ENCODE measurements at regions not wholly inside any gene's neighbourhood (a gene's known extent, or its start where the extent isn't known, plus 50 kb on each side); places are given as distances from the start of the nearest gene placed in this dataset.

DNA sequence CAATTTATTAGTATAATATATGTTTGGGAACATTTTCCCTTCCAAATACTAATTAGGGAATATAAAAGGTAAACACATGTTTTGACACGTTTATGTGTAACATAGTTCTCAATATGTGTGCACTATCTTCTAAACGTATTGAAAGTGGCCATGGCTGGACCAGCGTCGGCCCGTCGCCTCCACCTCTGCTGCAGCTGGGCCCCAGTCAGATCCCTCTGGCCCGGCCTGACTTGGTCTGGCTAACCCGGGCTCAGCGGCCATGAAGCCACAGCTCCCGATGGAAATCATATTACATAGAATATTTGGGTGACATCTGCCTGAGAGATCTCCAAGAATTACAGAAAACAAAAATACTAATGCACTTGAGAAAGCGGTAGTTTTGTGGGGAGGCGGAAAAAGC lies 474.4 kb upstream of the CDH2 start:
- no peak overlapping the region for H3K27ac Mint-ChIP-seq
- H3K4me1 Mint-ChIP-seq = no peaks in the 10 kb centered on the region
- H3K9me3 Mint-ChIP-seq (ENCODE audit: low read depth) = peaks cover 6% of the 10 kb centered on the region
- no peak for ATAC-seq
- H3K27me3 Mint-ChIP-seq = no peaks in the 10 kb centered on the region
- intact Hi-C loops (cut with DNase I, micrococcal nuclease) = no loop called here
- H3K36me3 Mint-ChIP-seq (ENCODE audit: low read depth) = no peaks in the 10 kb centered on the region
- DNase-seq = no peak
- POLR2A ChIA-PET = no interaction called here
- no peak overlapping the region for H3K4me3 Mint-ChIP-seq
- CTCF ChIA-PET = no interaction called here

DNA sequence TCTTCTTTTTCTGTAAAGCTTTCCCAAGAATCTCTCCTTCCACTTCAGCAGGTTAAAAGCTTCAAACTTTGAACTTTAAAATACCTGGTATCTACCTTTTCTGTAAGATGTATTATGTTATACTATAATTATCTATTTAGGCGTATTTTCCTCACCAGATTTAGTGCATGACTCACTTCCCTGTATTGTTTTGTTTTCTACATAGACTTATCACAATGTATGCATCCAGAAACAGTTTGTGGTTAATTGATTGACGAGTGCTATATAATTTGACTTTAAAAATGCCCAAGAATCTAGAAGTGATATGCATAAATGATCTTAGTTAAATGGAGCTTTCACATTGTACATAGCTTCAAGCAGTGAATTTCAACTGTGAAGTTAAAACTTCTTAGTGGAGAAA lies 473.9 kb upstream of the CDH2 start:
- peaks cover 6% of the 10 kb centered on the region for H3K9me3 Mint-ChIP-seq (ENCODE audit: low read depth)
- DNase-seq (no peak), ATAC-seq (no peak)
- no peaks in the 10 kb centered on the region for H3K36me3 Mint-ChIP-seq (ENCODE audit: low read depth)
- H3K27ac Mint-ChIP-seq = no peak overlapping the region
- ChIA-PET POLR2A (no interaction called here), CTCF (no interaction called here)
- H3K4me1 Mint-ChIP-seq = no peaks in the 10 kb centered on the region
- no peaks in the 10 kb centered on the region for H3K27me3 Mint-ChIP-seq
- intact Hi-C loops (cut with DNase I, micrococcal nuclease) = no loop called here
- no peak overlapping the region for H3K4me3 Mint-ChIP-seq

DNA sequence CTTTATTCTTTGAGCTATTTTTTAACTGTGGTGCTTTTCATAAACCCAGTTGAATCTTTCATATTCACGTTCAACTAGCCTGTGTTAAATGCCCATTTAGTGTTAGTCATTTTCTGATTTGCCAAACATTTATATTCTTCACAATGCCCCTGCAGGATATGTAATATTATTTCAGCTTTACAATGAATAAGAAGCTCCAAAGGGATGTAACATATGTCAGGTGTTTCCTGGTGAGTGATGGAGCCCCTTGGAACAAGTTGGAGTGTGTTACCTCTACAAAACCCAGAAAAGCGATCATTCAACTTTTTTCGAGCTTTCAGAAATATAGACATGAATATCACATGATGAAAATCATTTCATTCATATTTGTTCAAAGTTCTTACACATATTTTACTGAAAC lies 471.0 kb upstream of the CDH2 start:
- ChIA-PET POLR2A (no interaction called here), CTCF (no interaction called here)
- Mint-ChIP-seq H3K36me3 (ENCODE audit: low read depth) (no peaks in the 10 kb centered on the region), H3K4me3 (no peak overlapping the region), H3K27ac (no peak overlapping the region), H3K9me3 (ENCODE audit: low read depth) (peaks cover 9% of the 10 kb centered on the region), H3K4me1 (no peaks in the 10 kb centered on the region), H3K27me3 (no peaks in the 10 kb centered on the region)
- no peak for ATAC-seq
- no peak for DNase-seq
- intact Hi-C loops (cut with DNase I, micrococcal nuclease) = no loop called here

DNA sequence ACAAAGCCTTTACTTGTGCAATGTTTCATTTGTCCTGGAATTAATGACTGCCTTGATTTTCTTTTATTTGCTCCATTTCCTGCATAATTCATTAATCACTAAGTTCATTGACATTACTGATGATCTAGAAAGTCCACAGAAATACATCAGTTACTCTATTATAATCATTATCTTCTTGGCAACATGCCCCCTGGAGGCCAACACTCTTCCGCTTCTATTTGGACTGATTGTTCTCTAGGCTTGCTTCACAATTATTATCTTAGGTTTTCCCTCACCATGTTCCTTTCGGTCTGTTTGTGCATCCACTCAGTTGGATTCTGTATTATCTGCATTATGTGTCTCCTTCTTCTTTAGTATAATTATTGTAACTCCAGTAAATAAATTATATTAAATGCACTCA lies 461.0 kb upstream of the CDH2 start:
- Mint-ChIP-seq H3K4me3 (no peak overlapping the region), H3K4me1 (no peaks in the 10 kb centered on the region), H3K27ac (no peak overlapping the region), H3K27me3 (no peaks in the 10 kb centered on the region), H3K36me3 (ENCODE audit: low read depth) (no peaks in the 10 kb centered on the region), H3K9me3 (ENCODE audit: low read depth) (peaks cover 9% of the 10 kb centered on the region)
- POLR2A ChIA-PET = no interaction called here
- intact Hi-C loops (cut with DNase I, micrococcal nuclease) = no loop called here
- no peak for ATAC-seq
- CTCF ChIA-PET = no interaction called here
- DNase-seq = no peak

DNA sequence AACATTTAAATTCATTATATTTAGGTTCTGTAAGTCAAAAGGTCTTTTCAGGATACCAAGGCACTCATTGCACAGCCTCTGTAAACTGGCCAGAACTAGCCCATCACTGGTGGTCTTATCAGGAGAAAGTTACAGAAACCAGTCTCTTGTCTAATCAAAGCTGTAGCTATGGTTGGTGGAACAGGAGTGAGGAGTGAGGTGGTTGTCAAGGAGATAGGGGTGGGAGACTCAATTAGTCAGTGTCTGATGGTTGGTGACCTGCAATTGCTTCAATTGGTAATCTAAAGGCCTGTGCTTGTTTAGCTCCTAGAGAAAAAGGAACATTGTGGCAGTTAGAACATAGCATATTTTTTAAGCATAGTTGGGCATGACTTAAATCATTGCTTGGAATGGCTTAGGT lies 458.6 kb upstream of the CDH2 start:
- Mint-ChIP-seq H3K4me3 (no peak overlapping the region), H3K27me3 (no peaks in the 10 kb centered on the region), H3K36me3 (ENCODE audit: low read depth) (no peaks in the 10 kb centered on the region), H3K4me1 (no peaks in the 10 kb centered on the region), H3K27ac (no peak overlapping the region), H3K9me3 (ENCODE audit: low read depth) (peaks cover 13% of the 10 kb centered on the region)
- no peak for ATAC-seq
- intact Hi-C loops (cut with DNase I, micrococcal nuclease) = no loop called here
- POLR2A ChIA-PET = no interaction called here
- DNase-seq = no peak
- CTCF ChIA-PET = interaction anchor here (0.7 kb wide), 1 partner anchor 992 kb away, joined by 4 read pairs; no protein-coding TSS in a partner anchor

DNA sequence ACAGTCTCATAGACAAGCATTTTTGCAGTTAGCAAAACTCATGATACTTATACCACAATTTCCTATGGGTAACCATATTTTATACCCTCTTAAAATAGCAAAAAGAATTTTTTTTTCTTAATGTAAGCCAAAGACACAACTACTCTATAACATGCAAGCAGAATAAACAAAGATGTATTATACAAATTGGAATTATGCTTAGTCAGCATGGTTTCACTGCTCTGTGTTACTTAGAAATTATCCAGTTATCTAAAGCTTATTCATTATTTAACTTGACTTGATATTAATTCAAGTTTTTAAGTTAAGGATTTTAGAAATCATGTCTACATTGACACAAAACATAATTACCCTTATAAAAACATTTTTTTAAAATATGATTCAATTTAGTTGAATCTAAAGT lies 449.8 kb upstream of the CDH2 start:
- Mint-ChIP-seq H3K27ac (no peak overlapping the region), H3K4me1 (no peaks in the 10 kb centered on the region), H3K36me3 (ENCODE audit: low read depth) (no peaks in the 10 kb centered on the region), H3K4me3 (no peak overlapping the region), H3K9me3 (ENCODE audit: low read depth) (peaks cover 3% of the 10 kb centered on the region), H3K27me3 (no peaks in the 10 kb centered on the region)
- ATAC-seq (no peak), DNase-seq (no peak)
- intact Hi-C loops (cut with DNase I, micrococcal nuclease) = no loop called here
- CTCF ChIA-PET = no interaction called here
- POLR2A ChIA-PET = no interaction called here

DNA sequence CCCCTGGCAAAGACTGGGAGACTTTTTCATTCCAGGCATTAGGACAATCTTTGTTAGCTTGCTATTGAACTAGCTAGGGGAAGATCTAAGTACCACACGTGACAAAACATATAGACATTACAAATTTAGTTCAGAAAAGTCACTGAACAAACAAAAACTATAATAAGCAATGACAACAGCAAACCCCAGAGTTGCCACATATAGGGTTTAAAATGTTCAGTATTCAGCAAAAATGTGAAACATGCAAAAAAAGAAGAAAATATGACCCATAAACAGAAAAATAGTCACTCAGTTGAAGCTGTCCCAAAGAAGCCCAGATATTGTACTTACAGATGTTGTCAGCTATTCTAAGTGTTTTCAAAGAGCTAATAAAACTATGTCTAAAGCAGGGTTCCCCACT lies 431.1 kb upstream of the CDH2 start:
- DNase-seq (no peak), ATAC-seq (no peak)
- ChIA-PET POLR2A (no interaction called here), CTCF (interaction anchor here (0.7 kb wide), 1 partner anchor 979 kb away, joined by 3 read pairs; no protein-coding TSS in a partner anchor)
- Mint-ChIP-seq H3K9me3 (ENCODE audit: low read depth) (peaks cover 15% of the 10 kb centered on the region), H3K4me3 (no peak overlapping the region), H3K27ac (no peak overlapping the region), H3K27me3 (no peaks in the 10 kb centered on the region), H3K4me1 (no peaks in the 10 kb centered on the region), H3K36me3 (ENCODE audit: low read depth) (no peaks in the 10 kb centered on the region)
- intact Hi-C loops (cut with DNase I, micrococcal nuclease) = no loop called here

DNA sequence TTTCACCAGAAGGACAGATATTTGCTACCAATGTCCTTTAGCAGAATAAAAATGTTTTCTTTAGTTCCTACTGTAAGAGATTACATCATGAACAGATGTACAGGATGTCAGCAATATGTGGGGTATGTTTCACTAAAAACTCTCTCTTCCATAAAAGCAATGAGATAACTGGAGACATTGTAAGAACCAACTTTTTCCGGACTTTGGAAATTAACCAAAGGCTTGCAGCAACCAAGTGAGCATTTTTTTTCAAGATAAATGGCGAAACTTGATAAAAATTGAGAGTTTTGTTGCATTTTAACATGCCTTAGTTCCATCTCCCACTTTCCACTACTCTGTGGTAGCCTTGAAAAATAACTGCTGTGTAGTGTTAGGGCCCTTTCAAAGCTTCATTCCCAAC lies 429.8 kb upstream of the CDH2 start:
- H3K4me1 Mint-ChIP-seq = no peaks in the 10 kb centered on the region
- ATAC-seq = no peak
- H3K4me3 Mint-ChIP-seq = no peak overlapping the region
- no peaks in the 10 kb centered on the region for H3K36me3 Mint-ChIP-seq (ENCODE audit: low read depth)
- POLR2A ChIA-PET = no interaction called here
- CTCF ChIA-PET = no interaction called here
- intact Hi-C loops (cut with DNase I, micrococcal nuclease) = no loop called here
- H3K27ac Mint-ChIP-seq = no peak overlapping the region
- H3K9me3 Mint-ChIP-seq (ENCODE audit: low read depth) = peaks cover 15% of the 10 kb centered on the region
- no peaks in the 10 kb centered on the region for H3K27me3 Mint-ChIP-seq
- DNase-seq = no peak

DNA sequence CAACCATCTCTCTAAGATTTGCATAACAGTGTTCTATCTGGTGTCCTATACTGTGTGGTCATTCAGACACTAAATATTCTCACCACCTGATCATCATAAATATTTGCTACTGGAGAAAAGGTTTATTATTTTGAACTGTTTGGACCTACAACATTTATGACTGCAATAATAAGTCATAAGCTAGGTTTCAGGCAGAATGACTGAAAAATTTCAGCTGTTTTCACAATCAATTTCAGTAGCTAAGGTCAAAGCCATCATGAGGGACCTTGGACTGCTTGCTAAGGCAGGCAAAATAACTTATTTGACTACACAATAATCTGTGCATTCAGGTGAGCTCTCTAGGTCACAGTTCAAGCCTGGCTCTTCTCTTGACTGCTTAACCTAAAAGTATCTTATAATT lies 425.5 kb upstream of the CDH2 start:
- DNase-seq = no peak
- intact Hi-C loops (cut with DNase I, micrococcal nuclease) = no loop called here
- no peaks in the 10 kb centered on the region for H3K4me1 Mint-ChIP-seq
- no peaks in the 10 kb centered on the region for H3K27me3 Mint-ChIP-seq
- H3K4me3 Mint-ChIP-seq = no peak overlapping the region
- no peaks in the 10 kb centered on the region for H3K36me3 Mint-ChIP-seq (ENCODE audit: low read depth)
- no peak for ATAC-seq
- CTCF ChIA-PET = no interaction called here
- peaks cover 8% of the 10 kb centered on the region for H3K9me3 Mint-ChIP-seq (ENCODE audit: low read depth)
- POLR2A ChIA-PET = no interaction called here
- no peak overlapping the region for H3K27ac Mint-ChIP-seq

DNA sequence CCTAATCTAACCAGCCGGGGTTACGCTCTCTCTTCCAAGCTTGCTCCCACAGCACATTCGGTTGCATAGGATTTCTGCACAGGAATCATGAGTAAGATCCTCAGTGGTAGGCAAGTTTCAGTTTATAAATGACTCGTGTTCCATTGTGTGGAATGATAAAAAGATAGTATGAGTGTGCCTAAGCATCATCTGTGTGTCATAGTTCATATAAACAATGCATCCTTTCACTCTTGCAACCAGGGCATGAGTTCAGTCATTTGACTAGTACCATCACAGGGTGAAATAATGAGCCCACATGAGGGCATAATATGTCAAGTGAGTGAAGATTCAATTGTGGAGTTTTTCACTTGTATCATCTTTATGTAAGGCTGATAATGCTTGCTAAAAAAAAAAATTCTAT lies 417.1 kb upstream of the CDH2 start:
- no peak for DNase-seq
- Mint-ChIP-seq H3K36me3 (ENCODE audit: low read depth) (no peaks in the 10 kb centered on the region), H3K27me3 (no peaks in the 10 kb centered on the region), H3K9me3 (ENCODE audit: low read depth) (peaks cover 9% of the 10 kb centered on the region), H3K27ac (no peak overlapping the region), H3K4me1 (no peaks in the 10 kb centered on the region), H3K4me3 (no peak overlapping the region)
- intact Hi-C loops (cut with DNase I, micrococcal nuclease) = no loop called here
- no peak for ATAC-seq
- CTCF ChIA-PET = no interaction called here
- POLR2A ChIA-PET = no interaction called here

DNA sequence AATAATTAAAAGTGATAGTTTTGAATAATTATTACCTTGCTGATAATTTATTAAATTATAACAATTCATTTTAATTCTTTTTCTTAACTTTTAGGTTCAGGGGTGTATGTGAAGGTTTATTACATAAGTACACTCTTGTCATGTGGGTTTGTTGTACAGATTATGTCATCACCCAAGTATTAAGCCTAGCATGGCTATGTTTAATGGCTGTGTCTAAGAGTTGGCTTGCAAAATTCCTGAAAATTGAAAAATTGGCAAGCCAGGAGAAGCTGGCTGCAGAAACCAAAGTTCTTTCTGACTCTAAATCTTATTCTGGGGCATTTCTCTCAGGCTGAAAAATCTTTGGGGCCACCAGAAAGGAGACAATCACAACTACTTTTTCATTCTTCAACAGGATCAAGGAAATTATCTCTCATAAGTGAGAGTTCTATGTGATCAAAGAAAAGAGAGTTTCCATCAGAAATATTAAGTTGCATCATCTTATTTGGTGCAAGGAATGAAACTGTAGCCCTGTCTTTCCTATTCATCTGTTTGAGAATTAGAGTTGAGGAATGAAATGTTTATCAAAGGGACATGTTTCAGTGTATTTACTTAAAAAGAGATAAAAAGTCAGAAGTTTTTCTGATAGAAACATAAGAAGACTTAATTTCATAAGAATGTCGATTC lies 412.1 kb upstream of the CDH2 start:
- DNase-seq (no peak), ATAC-seq (no peak)
- H3K4me1 Mint-ChIP-seq = no peaks in the 10 kb centered on the region
- H3K4me3 Mint-ChIP-seq = no peak overlapping the region
- no peaks in the 10 kb centered on the region for H3K36me3 Mint-ChIP-seq (ENCODE audit: low read depth)
- no peaks in the 10 kb centered on the region for H3K27me3 Mint-ChIP-seq
- POLR2A ChIA-PET = no interaction called here
- intact Hi-C loops (cut with DNase I, micrococcal nuclease) = no loop called here
- no peak overlapping the region for H3K27ac Mint-ChIP-seq
- peaks cover 10% of the 10 kb centered on the region for H3K9me3 Mint-ChIP-seq (ENCODE audit: low read depth)
- CTCF ChIA-PET = no interaction called here

DNA sequence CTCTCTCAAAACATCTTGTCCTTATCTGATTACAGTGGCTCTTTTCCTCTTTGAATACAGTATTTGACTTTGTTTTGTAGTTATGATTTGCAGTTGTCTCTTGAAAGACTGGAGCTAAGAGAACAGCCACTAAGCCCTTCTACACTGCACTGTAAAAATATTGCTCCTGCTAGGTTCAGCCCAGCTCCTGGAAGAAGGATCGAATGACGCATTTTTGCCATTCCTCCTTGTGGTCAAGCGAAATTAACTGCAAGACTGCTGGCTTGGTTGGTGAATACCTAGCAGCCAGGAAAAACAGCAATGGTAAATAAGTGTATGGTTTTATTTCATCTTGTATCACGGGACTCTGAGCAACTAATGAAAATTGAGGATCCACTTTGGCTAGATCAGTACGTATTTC lies 407.8 kb upstream of the CDH2 start:
- peaks cover 7% of the 10 kb centered on the region for H3K9me3 Mint-ChIP-seq (ENCODE audit: low read depth)
- ATAC-seq (no peak), DNase-seq (no peak)
- no peak overlapping the region for H3K4me3 Mint-ChIP-seq
- H3K27me3 Mint-ChIP-seq = no peaks in the 10 kb centered on the region
- intact Hi-C loops (cut with DNase I, micrococcal nuclease) = no loop called here
- H3K4me1 Mint-ChIP-seq = no peaks in the 10 kb centered on the region
- H3K27ac Mint-ChIP-seq = no peak overlapping the region
- H3K36me3 Mint-ChIP-seq (ENCODE audit: low read depth) = no peaks in the 10 kb centered on the region
- ChIA-PET POLR2A (no interaction called here), CTCF (no interaction called here)

DNA sequence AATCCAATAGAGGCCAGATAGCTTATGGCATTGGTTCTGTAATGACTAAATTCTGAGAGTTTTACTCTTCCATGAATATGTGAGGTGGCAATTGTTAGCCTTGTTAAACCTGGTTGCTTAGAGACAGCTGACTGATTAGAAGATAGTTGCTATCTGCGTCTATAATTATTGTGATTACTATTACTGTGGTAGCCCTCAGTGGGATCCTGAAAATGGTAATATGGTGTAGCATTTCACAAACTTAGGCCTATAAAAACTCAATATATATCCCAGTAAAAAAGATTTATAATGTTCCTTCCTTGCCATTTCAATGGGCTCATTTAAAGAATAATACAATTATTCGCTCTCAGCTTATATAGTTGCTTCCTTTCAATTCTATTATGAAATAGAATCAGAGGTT lies 405.8 kb upstream of the CDH2 start:
- Mint-ChIP-seq H3K9me3 (ENCODE audit: low read depth) (peaks cover 8% of the 10 kb centered on the region), H3K4me1 (no peaks in the 10 kb centered on the region), H3K4me3 (no peak overlapping the region), H3K36me3 (ENCODE audit: low read depth) (no peaks in the 10 kb centered on the region), H3K27ac (no peak overlapping the region), H3K27me3 (no peaks in the 10 kb centered on the region)
- ChIA-PET CTCF (no interaction called here), POLR2A (no interaction called here)
- intact Hi-C loops (cut with DNase I, micrococcal nuclease) = no loop called here
- no peak for ATAC-seq
- no peak for DNase-seq
